NB4 (cell line): ENCODE measurements at regions not wholly inside any gene's neighbourhood (a gene's known extent, or its start where the extent isn't known, plus 50 kb on each side); places are given as distances from the start of the nearest gene placed in this dataset.

Source experiments
- DNase-seq: peaks from one replicate; pipeline ENCODE4 v3.0.0; 2010; ENCODE audit warnings: low read depth
- H3K4me3 ChIP-seq: one replicate; pipeline ENCODE4 v1.5.1; 2011; ENCODE audit warnings: mild to moderate bottlenecking, low read depth, low read length, moderate library complexity
- MYC ChIP-seq: IDR thresholded peaks from 2 replicates; pipeline ENCODE4 v1.6.1; 2011; ENCODE audit warnings: low read depth, low read length
- POLR2A ChIP-seq: IDR thresholded peaks from 2 replicates; pipeline ENCODE4 v1.6.1; 2011; ENCODE audit warnings: mild to moderate bottlenecking; ENCODE audit not compliant: insufficient read length; ENCODE audit errors: extremely low read depth
- TF ChIP-seq, protein P1 (sequence below): IDR thresholded peaks from 2 replicates; pipeline ENCODE4 v1.6.1; 2011; ENCODE audit warnings: low read depth, low read length
- TF ChIP-seq, protein P2 (sequence below): IDR thresholded peaks from one replicate; pipeline ENCODE4 v1.5.1; 2012; ENCODE audit warnings: low read depth, low read length

- no peak for DNase-seq
- TF ChIP-seq POLR2A (no peak), MYC (no peak)
- TF ChIP-seq, protein P1, sequence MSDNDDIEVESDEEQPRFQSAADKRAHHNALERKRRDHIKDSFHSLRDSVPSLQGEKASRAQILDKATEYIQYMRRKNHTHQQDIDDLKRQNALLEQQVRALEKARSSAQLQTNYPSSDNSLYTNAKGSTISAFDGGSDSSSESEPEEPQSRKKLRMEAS = no peak
- TF ChIP-seq, protein P2, sequence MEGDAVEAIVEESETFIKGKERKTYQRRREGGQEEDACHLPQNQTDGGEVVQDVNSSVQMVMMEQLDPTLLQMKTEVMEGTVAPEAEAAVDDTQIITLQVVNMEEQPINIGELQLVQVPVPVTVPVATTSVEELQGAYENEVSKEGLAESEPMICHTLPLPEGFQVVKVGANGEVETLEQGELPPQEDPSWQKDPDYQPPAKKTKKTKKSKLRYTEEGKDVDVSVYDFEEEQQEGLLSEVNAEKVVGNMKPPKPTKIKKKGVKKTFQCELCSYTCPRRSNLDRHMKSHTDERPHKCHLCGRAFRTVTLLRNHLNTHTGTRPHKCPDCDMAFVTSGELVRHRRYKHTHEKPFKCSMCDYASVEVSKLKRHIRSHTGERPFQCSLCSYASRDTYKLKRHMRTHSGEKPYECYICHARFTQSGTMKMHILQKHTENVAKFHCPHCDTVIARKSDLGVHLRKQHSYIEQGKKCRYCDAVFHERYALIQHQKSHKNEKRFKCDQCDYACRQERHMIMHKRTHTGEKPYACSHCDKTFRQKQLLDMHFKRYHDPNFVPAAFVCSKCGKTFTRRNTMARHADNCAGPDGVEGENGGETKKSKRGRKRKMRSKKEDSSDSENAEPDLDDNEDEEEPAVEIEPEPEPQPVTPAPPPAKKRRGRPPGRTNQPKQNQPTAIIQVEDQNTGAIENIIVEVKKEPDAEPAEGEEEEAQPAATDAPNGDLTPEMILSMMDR = no peak
- H3K4me3 ChIP-seq = no peak overlapping the region
These were observed 397.5 kb downstream of the GPM6A start for GRCh38 chr4:175414602-175415001.

- no peak overlapping the region for H3K4me3 ChIP-seq
- no peak for DNase-seq
- TF ChIP-seq MYC (no peak), POLR2A (no peak)
- TF ChIP-seq, protein P2 = no peak
- TF ChIP-seq, protein P1 = no peak
These were observed 393.5 kb downstream of the GPM6A start for GRCh38 chr4:175418516-175418915.

DNA sequence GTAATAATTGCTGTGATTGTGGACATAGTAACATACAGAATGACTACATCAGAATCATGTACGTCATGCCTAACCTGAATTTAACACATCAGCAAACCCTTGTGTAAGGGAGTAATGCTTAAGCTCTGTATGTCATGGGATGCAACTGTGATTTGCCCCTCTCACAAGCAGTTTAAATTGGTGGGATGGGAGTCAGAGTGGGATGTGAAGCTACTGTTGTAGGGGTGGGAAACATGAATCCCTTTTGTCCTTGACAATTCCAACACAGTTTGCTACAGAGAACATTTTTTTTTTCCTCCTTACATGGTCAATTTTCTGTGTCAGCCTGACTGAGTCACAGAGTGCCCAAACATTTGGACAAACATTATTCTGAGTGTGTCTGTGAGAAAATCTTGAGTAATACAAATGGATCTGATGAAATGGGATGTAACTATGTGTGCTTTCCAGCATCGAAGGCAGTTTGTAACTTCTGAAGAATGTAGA lies 392.8 kb downstream of the GPM6A start:
- no peak for TF ChIP-seq MYC
- TF ChIP-seq, protein P1 = no peak
- TF ChIP-seq POLR2A = no peak
- TF ChIP-seq, protein P2 = no peak
- no peak for DNase-seq
- H3K4me3 ChIP-seq = no peak overlapping the region

DNA sequence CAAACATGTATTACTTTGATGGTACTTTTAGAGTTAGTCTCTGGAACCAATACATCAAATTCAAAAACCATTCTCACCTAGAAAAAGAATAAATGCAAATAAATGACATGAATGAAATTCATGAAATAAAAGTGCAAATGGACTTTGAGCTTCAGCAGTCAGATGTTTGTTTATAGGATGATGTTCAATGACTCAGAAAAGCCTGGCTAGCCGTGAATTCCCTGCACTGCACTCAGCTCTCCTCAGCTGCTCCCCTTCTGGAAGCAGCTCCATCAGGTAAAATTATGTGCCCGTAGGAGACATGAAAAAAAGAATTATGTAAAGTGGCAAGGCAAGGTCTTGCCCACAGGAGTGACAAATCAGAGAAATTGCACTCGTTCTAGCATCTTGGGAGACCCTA lies 390.6 kb downstream of the GPM6A start:
- TF ChIP-seq POLR2A (no peak), MYC (no peak)
- TF ChIP-seq, protein P1 = no peak
- TF ChIP-seq, protein P2 = no peak
- no peak for DNase-seq
- H3K4me3 ChIP-seq = no peak overlapping the region

DNA sequence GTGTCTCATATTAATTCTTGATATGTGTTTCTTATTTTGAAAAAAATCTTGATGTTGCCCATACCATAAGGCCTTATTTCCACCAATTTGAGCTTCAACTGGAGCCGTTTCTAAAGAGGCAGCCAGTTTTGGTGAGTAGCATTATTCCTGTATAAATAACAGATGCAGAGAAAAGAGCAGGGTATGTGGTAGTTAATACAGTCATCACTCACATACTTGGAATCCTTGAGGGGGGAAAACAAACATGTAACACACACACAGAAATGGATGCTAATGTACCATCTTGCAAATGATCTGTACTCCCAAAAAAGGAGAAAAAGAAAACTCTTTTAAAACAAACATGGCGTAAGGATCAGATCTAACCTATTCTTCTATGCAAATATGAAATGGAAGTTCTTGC lies 389.7 kb downstream of the GPM6A start:
- TF ChIP-seq, protein P1 = no peak
- no peak for DNase-seq
- no peak overlapping the region for H3K4me3 ChIP-seq

DNA sequence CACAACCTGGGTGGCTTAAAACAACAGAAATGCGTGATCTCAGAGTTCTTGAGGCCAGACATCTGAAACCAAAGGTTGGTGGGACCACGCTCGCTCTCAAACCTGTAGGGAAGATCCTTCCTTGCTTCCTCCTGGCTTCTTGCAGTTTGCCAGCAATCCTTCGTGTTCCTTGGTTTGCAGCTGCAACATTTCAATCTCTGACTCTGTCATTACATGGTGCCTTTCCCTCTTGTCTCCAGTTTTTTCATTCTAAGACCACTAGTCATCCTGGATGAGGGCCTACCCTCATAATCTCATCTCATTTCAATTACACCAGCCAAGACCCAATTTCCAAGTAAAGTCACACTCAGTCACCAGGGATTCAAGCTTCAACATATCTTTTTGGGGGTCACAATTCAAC lies 388.0 kb downstream of the GPM6A start:
- TF ChIP-seq, protein P2 = no peak
- TF ChIP-seq POLR2A = no peak
- TF ChIP-seq, protein P1 = no peak
- TF ChIP-seq MYC = no peak
- DNase-seq = no peak
- H3K4me3 ChIP-seq = no peak overlapping the region
